ENCODE measurements at regions not wholly inside any gene's neighbourhood (a gene's known extent, or its start where the extent isn't known, plus 50 kb on each side); places are given as distances from the start of the nearest gene placed in this dataset.

DNA sequence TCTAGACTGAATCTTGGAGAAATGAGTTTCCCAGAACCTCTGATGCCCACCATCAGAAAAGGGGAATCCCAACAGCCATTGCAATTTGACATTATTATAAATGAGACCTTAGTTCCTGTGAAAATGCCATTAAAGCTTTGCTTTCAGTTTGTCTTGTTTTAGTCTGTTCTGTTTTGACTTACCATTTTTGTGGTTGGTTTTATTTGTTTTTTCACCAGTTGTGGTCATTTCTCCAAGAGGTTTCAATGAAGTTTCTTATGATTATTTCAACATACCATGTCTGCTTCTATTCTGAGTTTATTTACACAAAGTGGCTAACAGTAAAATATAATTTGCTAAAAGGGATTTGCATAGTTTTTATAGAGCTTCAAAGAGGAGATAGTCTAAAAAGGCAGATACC lies 175.0 kb upstream of the MCTP2 start (continued):
- TF ChIP-seq, protein P1, sequence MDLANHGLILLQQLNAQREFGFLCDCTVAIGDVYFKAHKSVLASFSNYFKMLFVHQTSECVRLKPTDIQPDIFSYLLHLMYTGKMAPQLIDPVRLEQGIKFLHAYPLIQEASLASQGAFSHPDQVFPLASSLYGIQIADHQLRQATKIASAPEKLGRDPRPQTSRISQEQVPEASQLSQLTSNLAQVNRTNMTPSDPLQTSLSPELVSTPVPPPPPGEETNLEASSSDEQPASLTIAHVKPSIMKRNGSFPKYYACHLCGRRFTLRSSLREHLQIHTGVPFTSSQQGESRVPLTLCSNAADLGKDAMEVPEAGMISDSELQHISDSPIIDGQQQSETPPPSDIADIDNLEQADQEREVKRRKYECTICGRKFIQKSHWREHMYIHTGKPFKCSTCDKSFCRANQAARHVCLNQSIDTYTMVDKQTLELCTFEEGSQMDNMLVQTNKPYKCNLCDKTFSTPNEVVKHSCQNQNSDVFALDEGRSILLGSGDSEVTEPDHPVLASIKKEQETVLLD (IDR thresholded peaks at IDR 0.05): no peak
- TF ChIP-seq BMI1 (IDR thresholded peaks at IDR 0.05; ENCODE audit: low read length) (no peak), CREBBP (IDR thresholded peaks at IDR 0.05; ENCODE audit: low read depth, low read length) (no peak), BRD9 (IDR thresholded peaks at IDR 0.05; ENCODE audit: low read depth, partially characterized antibody) (no peak), ZZZ3 (IDR thresholded peaks at IDR 0.05) (no peak), IRF2 (CRISPR knock-in tag; IDR thresholded peaks at IDR 0.05) (no peak)
- TF ChIP-seq, protein P2, sequence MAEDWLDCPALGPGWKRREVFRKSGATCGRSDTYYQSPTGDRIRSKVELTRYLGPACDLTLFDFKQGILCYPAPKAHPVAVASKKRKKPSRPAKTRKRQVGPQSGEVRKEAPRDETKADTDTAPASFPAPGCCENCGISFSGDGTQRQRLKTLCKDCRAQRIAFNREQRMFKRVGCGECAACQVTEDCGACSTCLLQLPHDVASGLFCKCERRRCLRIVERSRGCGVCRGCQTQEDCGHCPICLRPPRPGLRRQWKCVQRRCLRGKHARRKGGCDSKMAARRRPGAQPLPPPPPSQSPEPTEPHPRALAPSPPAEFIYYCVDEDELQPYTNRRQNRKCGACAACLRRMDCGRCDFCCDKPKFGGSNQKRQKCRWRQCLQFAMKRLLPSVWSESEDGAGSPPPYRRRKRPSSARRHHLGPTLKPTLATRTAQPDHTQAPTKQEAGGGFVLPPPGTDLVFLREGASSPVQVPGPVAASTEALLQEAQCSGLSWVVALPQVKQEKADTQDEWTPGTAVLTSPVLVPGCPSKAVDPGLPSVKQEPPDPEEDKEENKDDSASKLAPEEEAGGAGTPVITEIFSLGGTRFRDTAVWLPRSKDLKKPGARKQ (CRISPR knock-in tag; IDR thresholded peaks at IDR 0.05): no peak

DNA sequence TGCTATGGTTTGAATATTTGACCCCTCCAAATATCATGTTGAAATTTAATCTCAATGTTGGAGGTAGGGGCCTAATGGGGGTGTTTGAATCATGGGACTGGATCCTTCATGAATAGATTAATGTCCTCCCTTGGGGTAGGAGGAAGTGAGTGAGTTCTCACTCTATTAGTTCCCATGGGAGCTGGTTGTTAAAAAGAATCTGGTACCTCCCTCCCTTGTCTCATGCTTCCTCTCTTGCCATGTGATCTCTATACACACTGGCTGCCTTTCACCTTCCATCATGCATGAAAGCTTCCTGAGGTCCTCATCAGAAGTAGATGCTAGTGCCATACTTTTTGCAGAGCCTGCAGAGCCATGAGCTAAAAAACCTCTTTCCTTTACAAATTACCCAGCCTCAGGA lies 177.7 kb upstream of the MCTP2 start:
- Histone ChIP-seq H3K9me3 (replicated peaks; ENCODE audit: control insufficient read depth, insufficient read depth, low read depth, low read length) (peaks cover 3% of the 10 kb centered on the region; the same call in 1 of the 2 replicates), H3K4me3 (no peak overlapping the region), H3K9me1 (ENCODE audit: control insufficient read depth, insufficient read depth, low read length) (no peaks in the 10 kb centered on the region), H3K36me3 (ENCODE audit: control insufficient read depth, insufficient read depth, low read length) (no peaks in the 10 kb centered on the region), H3K27me3 (ENCODE audit: control insufficient read depth in 2 of 2, insufficient read depth in 2 of 2, low read length in 2 of 2) (no peaks in the 10 kb centered on the region), H3K4me2 (ENCODE audit: insufficient read depth, low read length) (no peak overlapping the region), H3K9ac (ENCODE audit: insufficient read depth in 1 of 2, low read depth in 2 of 2, low read length in 2 of 2) (no peak overlapping the region), H3K79me2 (ENCODE audit: control insufficient read depth, insufficient read depth, low read length) (no peaks in the 10 kb centered on the region), H2AFZ (ENCODE audit: low read depth, low read length) (no peak overlapping the region), H4K20me1 (replicated peaks; ENCODE audit: control insufficient read depth, insufficient read depth, low read length) (no peaks in the 10 kb centered on the region), H3K4me1 (replicated peaks in 1 of 2; ENCODE audit: control insufficient read depth in 2 of 2, insufficient read depth in 2 of 2, low read length in 2 of 2) (no peaks in the 10 kb centered on the region), H3K27ac (ENCODE audit: extremely low read depth, low read depth, low read length) (no peak overlapping the region)
- no peak for FAIRE-seq
- ChIA-PET CTCF (ENCODE audit: low intra/inter-chr PET ratio) (no interaction called here), POLR2A (no interaction called here)
- intact Hi-C loops (cut with micrococcal nuclease): no loop called here
- no peak for DNase-seq (ENCODE audit: extremely low read depth in 1 of 4, low spot score in 3 of 4)
- no peak for ATAC-seq
- in situ Hi-C loops (cut with MboI): no loop called here
- BruUV-seq (replicated peaks): no TSS peak
- TF ChIP-seq, protein P3, sequence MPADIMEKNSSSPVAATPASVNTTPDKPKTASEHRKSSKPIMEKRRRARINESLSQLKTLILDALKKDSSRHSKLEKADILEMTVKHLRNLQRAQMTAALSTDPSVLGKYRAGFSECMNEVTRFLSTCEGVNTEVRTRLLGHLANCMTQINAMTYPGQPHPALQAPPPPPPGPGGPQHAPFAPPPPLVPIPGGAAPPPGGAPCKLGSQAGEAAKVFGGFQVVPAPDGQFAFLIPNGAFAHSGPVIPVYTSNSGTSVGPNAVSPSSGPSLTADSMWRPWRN (IDR thresholded peaks at IDR 0.05; ENCODE audit: low read depth): no peak
- TF ChIP-seq PTTG1 (tag; IDR thresholded peaks at IDR 0.05; ENCODE audit: low read depth): no peak
- TF ChIP-seq, protein P4, sequence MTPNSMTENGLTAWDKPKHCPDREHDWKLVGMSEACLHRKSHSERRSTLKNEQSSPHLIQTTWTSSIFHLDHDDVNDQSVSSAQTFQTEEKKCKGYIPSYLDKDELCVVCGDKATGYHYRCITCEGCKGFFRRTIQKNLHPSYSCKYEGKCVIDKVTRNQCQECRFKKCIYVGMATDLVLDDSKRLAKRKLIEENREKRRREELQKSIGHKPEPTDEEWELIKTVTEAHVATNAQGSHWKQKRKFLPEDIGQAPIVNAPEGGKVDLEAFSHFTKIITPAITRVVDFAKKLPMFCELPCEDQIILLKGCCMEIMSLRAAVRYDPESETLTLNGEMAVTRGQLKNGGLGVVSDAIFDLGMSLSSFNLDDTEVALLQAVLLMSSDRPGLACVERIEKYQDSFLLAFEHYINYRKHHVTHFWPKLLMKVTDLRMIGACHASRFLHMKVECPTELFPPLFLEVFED (CRISPR knock-in tag; conservative IDR thresholded peaks at IDR 0.05): no peak
- no peak for TF ChIP-seq PYGO2 (tag; IDR thresholded peaks at IDR 0.05)

All from K562 (cell line).